Caco-2 (cell line): ENCODE measurements at regions not wholly inside any gene's neighbourhood (a gene's known extent, or its start where the extent isn't known, plus 50 kb on each side); places are given as distances from the start of the nearest gene placed in this dataset.

ENCODE experiments used
- BruUV-seq: library from RNA; stranded (reverse); fragments of 400-500 nt; replicated peaks from 2 replicates; lab custom pipeline; 2021; lab: Mats Ljungman, UMichigan
- CTCF ChIA-PET: fragments of 300-600 bp; sonication (Branson Sonifier 250); formaldehyde crosslinking; loops from one replicate; lab custom pipeline; 2022; ENCODE audit warnings: antibody characterized with exemption; lab: Charles Lee
- POLR2A ChIA-PET: fragments of 300-600 bp; sonication (Branson Sonifier 250); formaldehyde crosslinking; loops from one replicate; lab custom pipeline; 2022; ENCODE audit warnings: antibody characterized with exemption; lab: Charles Lee
- DNase-seq, 2 experiments: peaks; one replicate each; pipeline versions ENCODE4 v3.0.0 to v3.0.0-alpha.2; 2020 to 2022
- H3K27me3 ChIP-seq: replicated peaks from 2 replicates; pipeline ENCODE4 v1.6.0; 2011; ENCODE audit warnings: low read length; ENCODE audit not compliant: control insufficient read depth, insufficient read depth
- H3K36me3 ChIP-seq: 2 replicates; pipeline ENCODE4 v1.5.1; 2011; ENCODE audit warnings: low read length; ENCODE audit not compliant: control insufficient read depth, insufficient read depth
- H3K4me1 ChIP-seq: fragments of 250-450 bp; sonication (Bioruptor Pico); 2 replicates; pipeline ENCODE4 v1.5.1; 2020; ENCODE audit warnings: mild to moderate bottlenecking
- H3K4me3 ChIP-seq: 2 replicates; pipeline ENCODE4 v1.5.1; 2011; ENCODE audit warnings: low read depth, mild to moderate bottlenecking, control low read depth, low read length
- H3K9me3 ChIP-seq: fragments of 250-450 bp; sonication (Bioruptor Pico); 2 replicates; pipeline ENCODE4 v1.5.1; 2020; ENCODE audit warnings: mild to moderate bottlenecking, moderate library complexity
- H3K27ac Mint-ChIP-seq: one replicate; pipeline ENCODE4 v1.8.0; 2022; ENCODE audit warnings: mixed read lengths; ENCODE audit not compliant: unreplicated experiment
- H3K27me3 Mint-ChIP-seq: one replicate; pipeline ENCODE4 v1.8.0; 2022; ENCODE audit warnings: mixed read lengths; ENCODE audit not compliant: insufficient read depth, unreplicated experiment
- H3K36me3 Mint-ChIP-seq: one replicate; pipeline ENCODE4 v1.8.0; 2022; ENCODE audit warnings: mild to moderate bottlenecking, mixed read lengths; ENCODE audit not compliant: insufficient read depth, unreplicated experiment
- H3K4me1 Mint-ChIP-seq: one replicate; pipeline ENCODE4 v1.8.0; 2022; ENCODE audit warnings: low read depth, mixed read lengths; ENCODE audit not compliant: unreplicated experiment
- H3K4me3 Mint-ChIP-seq: one replicate; pipeline ENCODE4 v1.8.0; 2022; ENCODE audit warnings: mild to moderate bottlenecking, moderate library complexity, mixed read lengths; ENCODE audit not compliant: unreplicated experiment
- H3K9me3 Mint-ChIP-seq: one replicate; pipeline ENCODE4 v1.8.0; 2022; ENCODE audit warnings: mixed read lengths; ENCODE audit not compliant: unreplicated experiment
- CTCF ChIP-seq, 2 experiments: fragments of 200-600 bp in 1 of 2; IDR thresholded peaks; 1 replicate in 1 of 2; 2 replicates in 1 of 2; pipeline versions ENCODE4 v1.5.1 to v1.8.0; 2011 to 2022; ENCODE audit warnings: antibody characterized with exemption in 1 of 2, control low read depth in 1 of 2, inconsistent platforms in 1 of 2, low read depth in 1 of 2, low read length in 1 of 2, mild to moderate bottlenecking in 1 of 2, moderate library complexity in 1 of 2; ENCODE audit not compliant: insufficient read depth in 1 of 2, severe bottlenecking in 1 of 2, unreplicated experiment in 1 of 2
- intact Hi-C: fragments of 100-400 bp; cut with micrococcal nuclease; formaldehyde crosslinking; loops from one replicate; pipeline ENCODE4 v1.10.0; 2022; ENCODE audit not compliant: unreplicated experiment

- POLR2A ChIA-PET: no interaction called here
- no peak overlapping the region for H3K27ac Mint-ChIP-seq
- no TSS peak for BruUV-seq
- no peaks in the 10 kb centered on the region for H3K4me1 Mint-ChIP-seq
- H3K9me3 Mint-ChIP-seq: no peaks in the 10 kb centered on the region
- H3K36me3 Mint-ChIP-seq: no peaks in the 10 kb centered on the region
- no peak for DNase-seq
- intact Hi-C loops: no loop called here
- Histone ChIP-seq H3K36me3 (no peaks in the 10 kb centered on the region), H3K27me3 (no peaks in the 10 kb centered on the region), H3K4me1 (no peaks in the 10 kb centered on the region), H3K9me3 (no peaks in the 10 kb centered on the region), H3K4me3 (no peak overlapping the region)
- CTCF ChIA-PET: no interaction called here
- TF ChIP-seq CTCF (IDR thresholded peaks at IDR 0.05; ENCODE audit: insufficient read depth in 1 of 2, low read depth in 1 of 2, low read length in 1 of 2, severe bottlenecking in 1 of 2, unreplicated experiment in 1 of 2): no peak
- H3K27me3 Mint-ChIP-seq: peaks cover 6% of the 10 kb centered on the region
- H3K4me3 Mint-ChIP-seq: no peak overlapping the region
Measured at GRCh38 chr3:59257506-59257905, 207.7 kb upstream of the CFAP20DC start.

- no peaks in the 10 kb centered on the region for H3K36me3 Mint-ChIP-seq
- H3K4me1 ChIP-seq: no peaks in the 10 kb centered on the region
- no peaks in the 10 kb centered on the region for H3K4me1 Mint-ChIP-seq
- H3K27me3 ChIP-seq: no peaks in the 10 kb centered on the region
- DNase-seq: no peak
- intact Hi-C loops: no loop called here
- TF ChIP-seq CTCF (IDR thresholded peaks at IDR 0.05; ENCODE audit: insufficient read depth in 1 of 2, low read depth in 1 of 2, low read length in 1 of 2, severe bottlenecking in 1 of 2, unreplicated experiment in 1 of 2): no peak
- H3K27ac Mint-ChIP-seq: no peak overlapping the region
- POLR2A ChIA-PET: no interaction called here
- CTCF ChIA-PET: no interaction called here
- no peak overlapping the region for H3K4me3 ChIP-seq
- no peaks in the 10 kb centered on the region for H3K9me3 Mint-ChIP-seq
- no peak overlapping the region for H3K4me3 Mint-ChIP-seq
- H3K36me3 ChIP-seq: no peaks in the 10 kb centered on the region
- no peaks in the 10 kb centered on the region for H3K9me3 ChIP-seq
- peaks cover 4% of the 10 kb centered on the region for H3K27me3 Mint-ChIP-seq
- no TSS peak for BruUV-seq
Measured at GRCh38 chr3:59256230-59256629, 206.4 kb upstream of the CFAP20DC start.

GRCh38 chr3:59254976-59255375, 205.2 kb upstream of the CFAP20DC start:
- Mint-ChIP-seq H3K36me3 (no peaks in the 10 kb centered on the region), H3K4me3 (no peak overlapping the region), H3K9me3 (no peaks in the 10 kb centered on the region), H3K27ac (no peak overlapping the region), H3K4me1 (no peaks in the 10 kb centered on the region), H3K27me3 (peaks cover 4% of the 10 kb centered on the region)
- CTCF ChIA-PET: no interaction called here
- Histone ChIP-seq H3K27me3 (no peaks in the 10 kb centered on the region), H3K9me3 (no peaks in the 10 kb centered on the region), H3K4me1 (no peaks in the 10 kb centered on the region), H3K36me3 (no peaks in the 10 kb centered on the region), H3K4me3 (no peak overlapping the region)
- TF ChIP-seq CTCF (IDR thresholded peaks at IDR 0.05; ENCODE audit: insufficient read depth in 1 of 2, low read depth in 1 of 2, low read length in 1 of 2, severe bottlenecking in 1 of 2, unreplicated experiment in 1 of 2): no peak
- no peak for DNase-seq
- BruUV-seq: no TSS peak
- intact Hi-C loops: no loop called here
- POLR2A ChIA-PET: no interaction called here
